ENCODE measurements at regions not wholly inside any gene's neighbourhood (a gene's known extent, or its start where the extent isn't known, plus 50 kb on each side); places are given as distances from the start of the nearest gene placed in this dataset.

DNA sequence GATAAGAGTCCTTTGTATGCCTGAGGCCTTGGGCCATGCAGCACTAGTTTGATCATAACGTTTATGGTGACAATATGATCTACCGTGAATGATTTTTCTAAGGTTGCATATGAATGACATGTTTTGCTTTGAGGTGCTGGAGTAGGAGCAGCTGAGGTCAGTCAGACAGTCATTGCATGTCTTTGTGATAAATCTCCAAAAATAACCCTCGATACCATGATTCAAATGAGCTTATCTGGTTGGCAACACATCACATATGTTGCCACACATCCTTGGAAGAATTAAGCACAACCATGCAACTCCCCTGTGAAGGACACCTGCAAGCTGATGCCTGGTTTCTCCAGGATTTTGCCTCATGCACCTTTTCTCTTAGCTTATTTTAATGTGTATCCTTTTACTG, 394.5 kb downstream of the LTN1 start:
- no peak overlapping the region for H2AFZ ChIP-seq (ENCODE audit: low read depth, low read length)
- H3K9me3 Mint-ChIP-seq (ENCODE audit: unreplicated experiment): peaks cover 15% of the 10 kb centered on the region
- no peaks in the 10 kb centered on the region for H3K36me3 Mint-ChIP-seq (ENCODE audit: low read depth, unreplicated experiment)
- H3K79me2 ChIP-seq (ENCODE audit: insufficient read depth, low read length): no peaks in the 10 kb centered on the region
- H3K36me3 ChIP-seq (ENCODE audit: insufficient read depth, low read length): no peaks in the 10 kb centered on the region
- H3K27ac ChIP-seq (ENCODE audit: low read depth, low read length): no peak overlapping the region
- H3K4me1 Mint-ChIP-seq (ENCODE audit: low read depth, unreplicated experiment): peaks cover 3% of the 10 kb centered on the region
- H3K9me3 ChIP-seq (ENCODE audit: insufficient read depth, low read depth, low read length): peaks cover 5% of the 10 kb centered on the region
- H3K27me3 ChIP-seq (ENCODE audit: insufficient read depth, low read length): no peaks in the 10 kb centered on the region
- no peak overlapping the region for H3K4me3 ChIP-seq (ENCODE audit: insufficient read depth, low read depth, low read length)
- no peak overlapping the region for H3K27ac Mint-ChIP-seq (ENCODE audit: unreplicated experiment)
- H3K4me3 Mint-ChIP-seq (ENCODE audit: unreplicated experiment): no peak overlapping the region
- H3K27me3 Mint-ChIP-seq (ENCODE audit: low read depth, unreplicated experiment): peaks cover 2% of the 10 kb centered on the region
- FAIRE-seq: no peak
- H4K20me1 ChIP-seq (ENCODE audit: insufficient read depth, low read length): no peaks in the 10 kb centered on the region
- DNase-seq (ENCODE audit: low read depth): no peak
- H3K4me1 ChIP-seq (ENCODE audit: insufficient read depth, low read length): no peaks in the 10 kb centered on the region
- TF ChIP-seq, protein P1, sequence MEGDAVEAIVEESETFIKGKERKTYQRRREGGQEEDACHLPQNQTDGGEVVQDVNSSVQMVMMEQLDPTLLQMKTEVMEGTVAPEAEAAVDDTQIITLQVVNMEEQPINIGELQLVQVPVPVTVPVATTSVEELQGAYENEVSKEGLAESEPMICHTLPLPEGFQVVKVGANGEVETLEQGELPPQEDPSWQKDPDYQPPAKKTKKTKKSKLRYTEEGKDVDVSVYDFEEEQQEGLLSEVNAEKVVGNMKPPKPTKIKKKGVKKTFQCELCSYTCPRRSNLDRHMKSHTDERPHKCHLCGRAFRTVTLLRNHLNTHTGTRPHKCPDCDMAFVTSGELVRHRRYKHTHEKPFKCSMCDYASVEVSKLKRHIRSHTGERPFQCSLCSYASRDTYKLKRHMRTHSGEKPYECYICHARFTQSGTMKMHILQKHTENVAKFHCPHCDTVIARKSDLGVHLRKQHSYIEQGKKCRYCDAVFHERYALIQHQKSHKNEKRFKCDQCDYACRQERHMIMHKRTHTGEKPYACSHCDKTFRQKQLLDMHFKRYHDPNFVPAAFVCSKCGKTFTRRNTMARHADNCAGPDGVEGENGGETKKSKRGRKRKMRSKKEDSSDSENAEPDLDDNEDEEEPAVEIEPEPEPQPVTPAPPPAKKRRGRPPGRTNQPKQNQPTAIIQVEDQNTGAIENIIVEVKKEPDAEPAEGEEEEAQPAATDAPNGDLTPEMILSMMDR (IDR thresholded peaks at IDR 0.05; ENCODE audit: insufficient read depth, low read depth, low read length): no peak
- no peak for TF ChIP-seq EZH2 (IDR thresholded peaks at IDR 0.05; ENCODE audit: insufficient read depth, low read length)
- H3K4me2 ChIP-seq (ENCODE audit: low read length): no peak overlapping the region
- no peak overlapping the region for H3K9ac ChIP-seq (ENCODE audit: low read length)

DNA sequence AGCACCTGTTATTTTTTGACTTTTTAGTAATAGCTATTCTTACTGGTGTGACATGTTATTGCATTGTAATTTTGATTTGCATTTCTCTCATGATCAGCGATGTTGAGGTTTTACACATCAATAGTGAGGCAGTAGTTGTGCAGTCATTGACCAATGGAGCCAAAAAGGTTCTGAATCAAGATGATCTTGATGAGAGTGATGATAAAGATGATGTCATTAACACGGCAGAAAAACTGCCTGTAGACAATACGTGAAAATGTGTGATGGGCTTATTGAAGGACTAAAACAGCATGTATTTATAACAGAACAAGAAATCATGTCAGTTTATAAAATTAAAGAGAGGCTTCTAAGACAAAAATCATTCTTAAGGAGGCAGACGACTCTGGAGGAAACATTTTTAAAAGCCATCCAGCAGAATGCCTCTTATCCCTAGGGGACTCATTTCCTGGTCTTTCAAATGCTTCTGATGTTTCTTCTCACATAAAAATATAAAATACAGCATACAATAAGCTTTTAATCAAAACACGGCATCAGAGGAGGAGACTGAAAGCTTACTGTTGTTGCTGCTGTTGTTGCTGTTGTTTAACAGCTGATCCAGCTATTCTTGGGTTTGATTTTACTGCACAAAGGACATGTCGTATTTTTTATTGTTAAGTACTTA, 400.3 kb downstream of the LTN1 start:
- Histone ChIP-seq H3K4me3 (ENCODE audit: insufficient read depth, low read depth, low read length) (no peak overlapping the region), H2AFZ (ENCODE audit: low read depth, low read length) (no peak overlapping the region), H3K4me1 (ENCODE audit: insufficient read depth, low read length) (no peaks in the 10 kb centered on the region), H3K27ac (ENCODE audit: low read depth, low read length) (no peak overlapping the region), H3K9me3 (ENCODE audit: insufficient read depth, low read depth, low read length) (no peaks in the 10 kb centered on the region), H4K20me1 (ENCODE audit: insufficient read depth, low read length) (no peaks in the 10 kb centered on the region), H3K36me3 (ENCODE audit: insufficient read depth, low read length) (no peaks in the 10 kb centered on the region), H3K79me2 (ENCODE audit: insufficient read depth, low read length) (no peaks in the 10 kb centered on the region), H3K4me2 (ENCODE audit: low read length) (no peak overlapping the region), H3K9ac (ENCODE audit: low read length) (no peak overlapping the region), H3K27me3 (ENCODE audit: insufficient read depth, low read length) (no peaks in the 10 kb centered on the region)
- Mint-ChIP-seq H3K27ac (ENCODE audit: unreplicated experiment) (no peak overlapping the region), H3K27me3 (ENCODE audit: low read depth, unreplicated experiment) (peaks cover 2% of the 10 kb centered on the region), H3K36me3 (ENCODE audit: low read depth, unreplicated experiment) (no peaks in the 10 kb centered on the region), H3K4me3 (ENCODE audit: unreplicated experiment) (no peak overlapping the region), H3K4me1 (ENCODE audit: low read depth, unreplicated experiment) (no peaks in the 10 kb centered on the region), H3K9me3 (ENCODE audit: unreplicated experiment) (no peaks in the 10 kb centered on the region)
- no peak for DNase-seq (ENCODE audit: low read depth)
- FAIRE-seq: no peak
- TF ChIP-seq, protein P1 (IDR thresholded peaks at IDR 0.05; ENCODE audit: insufficient read depth, low read depth, low read length): no peak
- no peak for TF ChIP-seq EZH2 (IDR thresholded peaks at IDR 0.05; ENCODE audit: insufficient read depth, low read length)

GRCh38 chr21:28590676-28591075, 402.0 kb downstream of the LTN1 start:
- H3K9me3 ChIP-seq (ENCODE audit: insufficient read depth, low read depth, low read length): no peaks in the 10 kb centered on the region
- Mint-ChIP-seq H3K4me1 (ENCODE audit: low read depth, unreplicated experiment) (no peaks in the 10 kb centered on the region), H3K27me3 (ENCODE audit: low read depth, unreplicated experiment) (no peaks in the 10 kb centered on the region), H3K9me3 (ENCODE audit: unreplicated experiment) (no peaks in the 10 kb centered on the region), H3K36me3 (ENCODE audit: low read depth, unreplicated experiment) (no peaks in the 10 kb centered on the region), H3K4me3 (ENCODE audit: unreplicated experiment) (no peak overlapping the region), H3K27ac (ENCODE audit: unreplicated experiment) (no peak overlapping the region)
- H3K4me1 ChIP-seq (ENCODE audit: insufficient read depth, low read length): no peaks in the 10 kb centered on the region
- H2AFZ ChIP-seq (ENCODE audit: low read depth, low read length): no peak overlapping the region
- H3K9ac ChIP-seq (ENCODE audit: low read length): no peak overlapping the region
- FAIRE-seq (no peak), DNase-seq (ENCODE audit: low read depth) (no peak)
- H3K4me2 ChIP-seq (ENCODE audit: low read length): no peak overlapping the region
- H3K27me3 ChIP-seq (ENCODE audit: insufficient read depth, low read length): no peaks in the 10 kb centered on the region
- TF ChIP-seq EZH2 (IDR thresholded peaks at IDR 0.05; ENCODE audit: insufficient read depth, low read length): no peak
- TF ChIP-seq, protein P1 (IDR thresholded peaks at IDR 0.05; ENCODE audit: insufficient read depth, low read depth, low read length): no peak
- H3K27ac ChIP-seq (ENCODE audit: low read depth, low read length): no peak overlapping the region
- no peaks in the 10 kb centered on the region for H3K79me2 ChIP-seq (ENCODE audit: insufficient read depth, low read length)
- no peaks in the 10 kb centered on the region for H4K20me1 ChIP-seq (ENCODE audit: insufficient read depth, low read length)
- no peaks in the 10 kb centered on the region for H3K36me3 ChIP-seq (ENCODE audit: insufficient read depth, low read length)
- H3K4me3 ChIP-seq (ENCODE audit: insufficient read depth, low read depth, low read length): no peak overlapping the region
